ENCODE measurements at regions not wholly inside any gene's neighbourhood (a gene's known extent, or its start where the extent isn't known, plus 50 kb on each side); places are given as distances from the start of the nearest gene placed in this dataset.
"Not testable (repeated sequence)": the region's sequence is repeated elsewhere in the genome, so short reads cannot be mapped to it uniquely, and the experiment has no call there.

GRCh38 chr12:104906695-104907094 lies 51.4 kb downstream of the SLC41A2 start:
- H3K9ac ChIP-seq: no peak overlapping the region
- no peak for TF ChIP-seq CTCF (IDR thresholded peaks at IDR 0.05)
- H3K27ac ChIP-seq: no peak overlapping the region
- H3K4me3 ChIP-seq (ENCODE audit: low read depth, low read length): no peak overlapping the region
- no peak overlapping the region for H2AFZ ChIP-seq
- no peak overlapping the region for H3K4me2 ChIP-seq (ENCODE audit: low read length)
- H3K9me3 ChIP-seq (ENCODE audit: control insufficient read depth, low read length): no peaks in the 10 kb centered on the region
- H3K4me1 ChIP-seq: no peaks in the 10 kb centered on the region
- H3K27me3 ChIP-seq (ENCODE audit: control insufficient read depth, insufficient read depth, low read length): no peaks in the 10 kb centered on the region
- H3K36me3 ChIP-seq (ENCODE audit: control insufficient read depth, insufficient read depth, low read length): no peaks in the 10 kb centered on the region
- H3K79me2 ChIP-seq: no peaks in the 10 kb centered on the region

GRCh38 chr12:104905446-104905845 lies 52.6 kb downstream of the SLC41A2 start:
- not testable (repeated sequence) for H3K9ac ChIP-seq; H3K79me2 ChIP-seq; H3K4me3 ChIP-seq (ENCODE audit: low read depth, low read length); H3K36me3 ChIP-seq (ENCODE audit: control insufficient read depth, insufficient read depth, low read length); H3K4me1 ChIP-seq; H3K9me3 ChIP-seq (ENCODE audit: control insufficient read depth, low read length); H3K27me3 ChIP-seq (ENCODE audit: control insufficient read depth, insufficient read depth, low read length); H3K4me2 ChIP-seq (ENCODE audit: low read length); H3K27ac ChIP-seq; H2AFZ ChIP-seq

GRCh38 chr12:104903648-104904423 lies 54.3 kb downstream of the SLC41A2 start:
- Histone ChIP-seq H3K4me1 (no peaks in the 10 kb centered on the region), H2AFZ (no peak overlapping the region), H3K36me3 (ENCODE audit: control insufficient read depth, insufficient read depth, low read length) (no peaks in the 10 kb centered on the region), H3K4me2 (ENCODE audit: low read length) (no peak overlapping the region), H3K79me2 (no peaks in the 10 kb centered on the region), H3K4me3 (ENCODE audit: low read depth, low read length) (no peak overlapping the region), H3K9ac (no peak overlapping the region), H3K27me3 (ENCODE audit: control insufficient read depth, insufficient read depth, low read length) (no peaks in the 10 kb centered on the region), H3K9me3 (ENCODE audit: control insufficient read depth, low read length) (no peaks in the 10 kb centered on the region), H3K27ac (no peak overlapping the region)
- TF ChIP-seq CTCF (IDR thresholded peaks at IDR 0.05): no peak

GRCh38 chr12:104902125-104902524 lies 56.0 kb downstream of the SLC41A2 start:
- Histone ChIP-seq H3K27ac (no peak overlapping the region), H3K9ac (no peak overlapping the region), H3K36me3 (ENCODE audit: control insufficient read depth, insufficient read depth, low read length) (no peaks in the 10 kb centered on the region)

GRCh38 chr12:104896710-104897109 lies 61.4 kb downstream of the SLC41A2 start:
- no peak for TF ChIP-seq CTCF (IDR thresholded peaks at IDR 0.05)
- no peaks in the 10 kb centered on the region for H3K4me1 ChIP-seq
- no peaks in the 10 kb centered on the region for H3K79me2 ChIP-seq
- H3K9me3 ChIP-seq (ENCODE audit: control insufficient read depth, low read length): no peaks in the 10 kb centered on the region
- H3K27ac ChIP-seq: no peak overlapping the region
- no peak overlapping the region for H3K4me2 ChIP-seq (ENCODE audit: low read length)
- H3K4me3 ChIP-seq (ENCODE audit: low read depth, low read length): no peak overlapping the region
- H3K36me3 ChIP-seq (ENCODE audit: control insufficient read depth, insufficient read depth, low read length): no peaks in the 10 kb centered on the region
- H2AFZ ChIP-seq: no peak overlapping the region
- no peaks in the 10 kb centered on the region for H3K27me3 ChIP-seq (ENCODE audit: control insufficient read depth, insufficient read depth, low read length)
- H3K9ac ChIP-seq: no peak overlapping the region

More at GRCh38 chr12:104902125-104902524, 56.0 kb downstream of the SLC41A2 start:
- H3K9me3 ChIP-seq (ENCODE audit: control insufficient read depth, low read length): no peaks in the 10 kb centered on the region
- TF ChIP-seq CTCF (IDR thresholded peaks at IDR 0.05): no peak
- H3K4me3 ChIP-seq (ENCODE audit: low read depth, low read length): no peak overlapping the region
- H2AFZ ChIP-seq: no peak overlapping the region
- H3K27me3 ChIP-seq (ENCODE audit: control insufficient read depth, insufficient read depth, low read length): no peaks in the 10 kb centered on the region
- no peaks in the 10 kb centered on the region for H3K79me2 ChIP-seq
- no peak overlapping the region for H3K4me2 ChIP-seq (ENCODE audit: low read length)
- H3K4me1 ChIP-seq: no peaks in the 10 kb centered on the region

All from parathyroid adenoma (tissue), 2 donors.